ENCODE measurements at regions not wholly inside any gene's neighbourhood (a gene's known extent, or its start where the extent isn't known, plus 50 kb on each side); places are given as distances from the start of the nearest gene placed in this dataset.

GRCh38 chr3:88678747-88679146 lies 428.7 kb upstream of the EPHA3 start:
- TF ChIP-seq CTCF (IDR thresholded peaks at IDR 0.05 in 2 of 3, conservative IDR thresholded peaks at IDR 0.05 in 1 of 3; ENCODE audit: control insufficient read depth in 2 of 3, extremely low read depth in 1 of 3, insufficient read depth in 1 of 3, low read depth in 3 of 3, low read length in 3 of 3) (no peak), POLR2AphosphoS5 (IDR thresholded peaks at IDR 0.05; ENCODE audit: low read length) (no peak), EZH2 (IDR thresholded peaks at IDR 0.05; ENCODE audit: borderline replicate concordance, control insufficient read depth, low read depth, low read length) (no peak), REST (IDR thresholded peaks at IDR 0.05; ENCODE audit: low read depth, low read length) (no peak), HDGF (IDR thresholded peaks at IDR 0.05) (no peak)

Data from GM12878 (cell line).